Bronchial epithelial cell (primary cell): ENCODE measurements at regions not wholly inside any gene's neighbourhood (a gene's known extent, or its start where the extent isn't known, plus 50 kb on each side); places are given as distances from the start of the nearest gene placed in this dataset.

Experiments used
- DNase-seq: peaks from one replicate; pipeline ENCODE4 v3.0.0-alpha.2; 2010; ENCODE audit warnings: low read depth
- FAIRE-seq: peaks from 2 replicates; lab custom pipeline; 2011; peaks lifted over from hg19 to GRCh38; lab: Jason Lieb, UNC
- H3K27me3 ChIP-seq: 2 replicates; pipeline ENCODE4 v1.5.1; 2011; ENCODE audit warnings: low read length; ENCODE audit not compliant: control insufficient read depth, insufficient read depth
- H3K36me3 ChIP-seq: 2 replicates; pipeline ENCODE4 v1.5.1; 2011; ENCODE audit warnings: low read length; ENCODE audit not compliant: control insufficient read depth, insufficient read depth
- H3K4me3 ChIP-seq: 2 replicates; pipeline ENCODE4 v1.5.1; 2011; ENCODE audit warnings: mild to moderate bottlenecking, low read depth, low read length, control low read depth
- TF ChIP-seq, protein P1 (sequence below): IDR thresholded peaks from 2 replicates; pipeline ENCODE4 v1.5.1; 2011; ENCODE audit warnings: mild to moderate bottlenecking, moderate library complexity, low read length, control low read depth, inconsistent platforms; ENCODE audit not compliant: insufficient read depth, severe bottlenecking

DNA sequence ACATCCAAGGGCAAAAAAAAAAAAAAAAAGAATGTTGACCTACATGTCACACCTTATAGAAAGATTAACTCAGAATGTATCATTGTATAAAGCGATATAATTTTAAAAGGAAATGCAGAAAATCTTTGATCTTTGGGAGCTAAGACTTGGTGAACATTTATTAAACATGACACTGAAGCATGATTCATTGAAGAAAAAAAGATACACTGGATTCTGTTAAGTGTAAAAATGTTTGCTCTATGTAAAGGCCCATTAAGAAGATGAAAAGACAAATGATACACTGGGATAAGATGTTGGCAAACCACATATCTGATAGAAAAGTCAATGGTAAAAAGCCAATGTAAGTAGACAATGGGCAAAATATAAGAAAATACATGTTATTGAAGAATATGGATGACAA lies 1131.0 kb downstream of the AACS start:
- Histone ChIP-seq H3K4me3 (no peak overlapping the region), H3K27me3 (no peaks in the 10 kb centered on the region), H3K36me3 (no peaks in the 10 kb centered on the region)
- TF ChIP-seq, protein P1, sequence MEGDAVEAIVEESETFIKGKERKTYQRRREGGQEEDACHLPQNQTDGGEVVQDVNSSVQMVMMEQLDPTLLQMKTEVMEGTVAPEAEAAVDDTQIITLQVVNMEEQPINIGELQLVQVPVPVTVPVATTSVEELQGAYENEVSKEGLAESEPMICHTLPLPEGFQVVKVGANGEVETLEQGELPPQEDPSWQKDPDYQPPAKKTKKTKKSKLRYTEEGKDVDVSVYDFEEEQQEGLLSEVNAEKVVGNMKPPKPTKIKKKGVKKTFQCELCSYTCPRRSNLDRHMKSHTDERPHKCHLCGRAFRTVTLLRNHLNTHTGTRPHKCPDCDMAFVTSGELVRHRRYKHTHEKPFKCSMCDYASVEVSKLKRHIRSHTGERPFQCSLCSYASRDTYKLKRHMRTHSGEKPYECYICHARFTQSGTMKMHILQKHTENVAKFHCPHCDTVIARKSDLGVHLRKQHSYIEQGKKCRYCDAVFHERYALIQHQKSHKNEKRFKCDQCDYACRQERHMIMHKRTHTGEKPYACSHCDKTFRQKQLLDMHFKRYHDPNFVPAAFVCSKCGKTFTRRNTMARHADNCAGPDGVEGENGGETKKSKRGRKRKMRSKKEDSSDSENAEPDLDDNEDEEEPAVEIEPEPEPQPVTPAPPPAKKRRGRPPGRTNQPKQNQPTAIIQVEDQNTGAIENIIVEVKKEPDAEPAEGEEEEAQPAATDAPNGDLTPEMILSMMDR, result no peak
- FAIRE-seq (no peak), DNase-seq (no peak)

DNA sequence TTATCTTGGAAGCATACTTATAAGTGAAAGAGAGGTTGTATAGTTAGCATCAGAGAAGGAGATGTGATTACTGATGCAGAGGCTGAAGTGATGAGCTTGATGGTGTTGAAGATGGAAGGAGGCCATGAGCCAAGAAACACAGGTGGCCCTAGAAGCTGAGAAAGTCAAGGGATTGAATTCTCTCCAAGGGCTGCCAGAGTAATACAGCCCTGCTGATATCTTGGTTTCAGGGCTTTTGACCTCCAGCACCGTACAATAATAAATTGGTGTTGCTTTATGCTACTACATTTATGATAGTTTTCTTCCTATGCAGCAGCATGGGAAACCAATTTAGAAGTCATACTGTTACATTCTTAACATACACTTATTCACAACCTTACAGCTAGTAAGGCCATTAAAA lies 1133.3 kb downstream of the AACS start:
- no peak overlapping the region for H3K4me3 ChIP-seq
- no peaks in the 10 kb centered on the region for H3K27me3 ChIP-seq
- H3K36me3 ChIP-seq, result no peaks in the 10 kb centered on the region
- DNase-seq (no peak), FAIRE-seq (no peak)
- TF ChIP-seq, protein P1, result no peak

DNA sequence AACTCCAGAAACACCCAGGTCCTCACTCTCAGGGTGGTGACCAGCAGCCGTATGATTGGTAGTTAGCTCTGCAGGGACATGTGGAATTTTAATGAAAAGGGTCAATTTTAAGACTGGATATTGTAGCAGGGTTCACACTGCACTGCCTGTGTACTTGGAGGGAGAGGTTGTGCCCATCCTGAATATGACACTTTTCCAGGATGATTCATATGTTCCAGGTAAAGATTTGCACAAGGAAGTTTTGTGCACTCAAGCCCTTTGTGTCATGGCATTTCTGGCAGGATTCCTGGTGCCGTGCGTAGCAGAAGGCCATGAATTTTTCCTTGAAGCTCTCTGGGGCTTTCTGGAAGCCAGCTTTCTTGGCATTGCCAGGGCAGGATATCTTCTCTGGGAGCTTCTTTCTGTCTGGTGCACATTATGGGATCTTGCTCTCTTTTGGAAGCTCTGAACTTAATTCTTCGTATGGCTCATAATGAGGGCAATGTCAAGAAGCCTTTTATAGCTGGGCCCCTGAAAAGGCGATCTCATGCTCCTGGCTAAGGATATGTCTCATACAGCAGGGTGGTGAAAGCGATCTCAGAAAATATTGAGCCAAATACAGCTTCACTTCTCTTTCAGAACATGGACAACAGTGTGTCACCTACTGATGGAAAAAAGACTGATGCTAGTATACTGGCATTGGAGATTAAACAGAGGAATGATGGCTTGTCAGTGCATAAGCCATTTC lies 1133.9 kb downstream of the AACS start:
- Histone ChIP-seq H3K4me3 (no peak overlapping the region), H3K27me3 (no peaks in the 10 kb centered on the region), H3K36me3 (no peaks in the 10 kb centered on the region)
- TF ChIP-seq, protein P1, result no peak
- no peak for FAIRE-seq
- peak; percentile 10 for DNase-seq

DNA sequence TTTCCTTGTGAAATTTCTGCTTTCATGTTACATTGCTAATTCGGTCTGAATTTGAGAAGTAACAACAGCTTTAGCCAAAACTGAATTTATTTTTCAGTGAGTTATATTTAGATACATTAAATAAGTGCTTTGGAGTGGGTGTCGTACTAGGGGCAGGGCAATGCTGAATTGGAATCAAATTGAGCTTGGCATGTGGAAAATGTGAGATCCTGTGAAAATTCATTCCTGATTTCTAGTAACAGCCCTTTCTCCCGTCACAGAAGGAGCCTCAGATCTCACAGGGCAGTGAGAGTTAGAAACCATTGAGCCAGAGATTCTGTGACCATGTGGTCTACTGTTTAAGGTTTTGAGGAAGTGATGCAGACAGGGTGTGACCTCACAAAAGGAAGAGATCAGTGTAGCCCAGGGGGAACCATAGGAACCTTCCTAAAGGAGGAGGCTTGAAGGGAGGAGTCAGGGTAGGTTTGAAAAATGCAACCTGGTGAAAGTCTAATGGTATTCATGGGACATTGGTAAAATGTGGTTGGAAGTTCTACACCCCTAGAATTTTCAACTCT lies 1136.8 kb downstream of the AACS start:
- FAIRE-seq (peak; percentile 81), DNase-seq (no peak)
- Histone ChIP-seq H3K36me3 (no peaks in the 10 kb centered on the region), H3K27me3 (no peaks in the 10 kb centered on the region), H3K4me3 (no peak overlapping the region)
- TF ChIP-seq, protein P1, result no peak

DNA sequence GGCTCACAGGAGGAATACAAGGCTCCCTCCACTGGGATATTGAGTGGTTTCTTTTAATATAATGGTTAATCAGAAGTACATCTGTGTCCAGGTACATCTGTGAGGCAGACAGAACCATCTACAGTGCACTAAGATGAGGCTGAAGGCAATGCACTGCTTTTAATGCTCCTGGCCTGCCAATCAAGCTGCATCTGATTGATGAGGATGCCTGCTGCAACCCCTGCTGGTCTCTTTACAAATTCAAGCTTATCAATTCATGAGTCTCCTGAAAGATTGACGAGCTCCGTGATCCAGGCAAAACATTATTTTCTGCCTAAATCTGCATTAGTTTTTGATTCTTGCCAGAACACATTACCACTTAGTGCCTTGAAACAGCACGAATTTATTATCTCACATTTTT lies 1139.1 kb downstream of the AACS start:
- H3K27me3 ChIP-seq, result no peaks in the 10 kb centered on the region
- no peak overlapping the region for H3K4me3 ChIP-seq
- FAIRE-seq (no peak), DNase-seq (no peak)
- TF ChIP-seq, protein P1, result no peak
- no peaks in the 10 kb centered on the region for H3K36me3 ChIP-seq
